Heart left ventricle (tissue), 16 donors: ENCODE measurements at regions not wholly inside any gene's neighbourhood (a gene's known extent, or its start where the extent isn't known, plus 50 kb on each side); places are given as distances from the start of the nearest gene placed in this dataset.

ENCODE experiments used
- ATAC-seq, 4 donors: fragments of 200-7000 bp; cut with Tn5 transposase; one replicate each; pipeline ENCODE4 v1.9.1; 2020 to 2022; ENCODE audit warnings: moderate library complexity in 4 of 4, mild to moderate bottlenecking in 3 of 4, moderate number of reproducible peaks in 1 of 4
- DNase-seq, 5 donors: peaks; one replicate each; pipeline ENCODE4 v3.0.0-alpha.2; 2020
- H3K27ac ChIP-seq, 12 donors: fragments of 200-600 bp; sonication (generic) in 4 of 12; one replicate each; pipeline versions ENCODE4 v1.5.0 to v1.8.0; 2016 to 2022; ENCODE audit warnings: mild to moderate bottlenecking in 2 of 12
- H3K27me3 ChIP-seq, 9 donors: fragments of 200-600 bp; sonication (generic) in 2 of 9; one replicate each; pipeline versions ENCODE4 v1.5.1 to v1.8.0; 2016 to 2022; ENCODE audit warnings: mild to moderate bottlenecking in 3 of 9
- H3K36me3 ChIP-seq, 9 donors: fragments of 200-600 bp; sonication (generic) in 2 of 9; one replicate each; pipeline versions ENCODE4 v1.5.0 to v1.8.0; 2018 to 2022; ENCODE audit warnings: mild to moderate bottlenecking in 2 of 9
- H3K4me1 ChIP-seq, 12 donors: fragments of 200-600 bp; sonication (generic) in 4 of 12; one replicate each; pipeline versions ENCODE4 v1.5.0 to v1.8.0; 2016 to 2022; ENCODE audit warnings: mild to moderate bottlenecking in 3 of 12
- H3K4me3 ChIP-seq, 12 donors: fragments of 200-600 bp; sonication (generic) in 4 of 12; one replicate each; pipeline versions ENCODE4 v1.5.0 to v1.8.0; 2017 to 2022; ENCODE audit warnings: mild to moderate bottlenecking in 9 of 12, moderate library complexity in 4 of 12
- H3K9me3 ChIP-seq, 12 donors: fragments of 200-600 bp; sonication (generic) in 4 of 12; one replicate each; pipeline versions ENCODE4 v1.5.0 to v1.8.0; 2016 to 2022; ENCODE audit warnings: mild to moderate bottlenecking in 1 of 12
- POLR2A ChIP-seq, 2 donors: fragments of 450-650 bp; IDR thresholded peaks; one replicate each; pipeline ENCODE4 v1.6.1; 2017; ENCODE audit warnings: antibody characterized with exemption in 2 of 2, mild to moderate bottlenecking in 2 of 2, moderate library complexity in 2 of 2
- WGBS, 4 donors: extraction: QIAGEN DNeasy Blood & Tissue Kit in 2 of 4; methylation state at CpG; one replicate each; pipeline versions ENCODE4 v1.1.5 to v1.1.7; 2013 to 2018; 5-methylcytosine and 5-hydroxymethylcytosine counted together
- intact Hi-C, 10 donors: fragments of 100-400 bp; cut with DNase I; formaldehyde crosslinking; loops; one replicate each; pipeline versions ENCODE4 v1.11.1 to v1.14.2; 2022
- TF ChIP-seq, protein P1 (sequence below), 12 donors: fragments of 200-600 bp; sonication (generic) in 4 of 12; IDR thresholded peaks; one replicate each; pipeline versions ENCODE4 v1.5.0 to v1.8.0; 2018 to 2022; ENCODE audit warnings: antibody characterized with exemption in 12 of 12, mild to moderate bottlenecking in 5 of 12
- donor health status: ischemic (EF 13 %, LVEDD 7.1; RV severe dilation, severe dysfunction).
- donor health status: healthy with polysubstance abuse.
- donor health status: DM: no; HTN: yes; CAD: no.
- donor health status: DM: no; HTN: no; CAD: no.
- donor health status: ischemic (EF 25% LVEDD 6.9; RV normal size, moderate dysfunction).
- donor health status: ischemic (EF 25% LVEDD 5.7; RV mildly dilated, moderate dysfunction).
- donor health status: healthy.
- donor health status: DM: yes; HTN: yes; CAD: no.
- donor health status: ischemic (EF 35%, LVEDD 5.7; RV mildly dilated, moderate dysfunction).
- donor health status: nonischemic (EF 11% LVEDD 7.7; RV severe dilation, severe dysfunction).
- donor health status: DM: yes; HTN: yes; CAD: no.
- donor health status: PGD.
- donor health status: ischemic (EF 29% LVEDD 5.4; RV normal size, mild dysfunction).
- donor health status: nonischemic (EF 23%, LVEDD 6.1; RV moderate dilation, normal function).

- intact Hi-C loops: no loop called here
- ATAC-seq: peak; percentile 20 to 90 (median 58)
- TF ChIP-seq, protein P1, sequence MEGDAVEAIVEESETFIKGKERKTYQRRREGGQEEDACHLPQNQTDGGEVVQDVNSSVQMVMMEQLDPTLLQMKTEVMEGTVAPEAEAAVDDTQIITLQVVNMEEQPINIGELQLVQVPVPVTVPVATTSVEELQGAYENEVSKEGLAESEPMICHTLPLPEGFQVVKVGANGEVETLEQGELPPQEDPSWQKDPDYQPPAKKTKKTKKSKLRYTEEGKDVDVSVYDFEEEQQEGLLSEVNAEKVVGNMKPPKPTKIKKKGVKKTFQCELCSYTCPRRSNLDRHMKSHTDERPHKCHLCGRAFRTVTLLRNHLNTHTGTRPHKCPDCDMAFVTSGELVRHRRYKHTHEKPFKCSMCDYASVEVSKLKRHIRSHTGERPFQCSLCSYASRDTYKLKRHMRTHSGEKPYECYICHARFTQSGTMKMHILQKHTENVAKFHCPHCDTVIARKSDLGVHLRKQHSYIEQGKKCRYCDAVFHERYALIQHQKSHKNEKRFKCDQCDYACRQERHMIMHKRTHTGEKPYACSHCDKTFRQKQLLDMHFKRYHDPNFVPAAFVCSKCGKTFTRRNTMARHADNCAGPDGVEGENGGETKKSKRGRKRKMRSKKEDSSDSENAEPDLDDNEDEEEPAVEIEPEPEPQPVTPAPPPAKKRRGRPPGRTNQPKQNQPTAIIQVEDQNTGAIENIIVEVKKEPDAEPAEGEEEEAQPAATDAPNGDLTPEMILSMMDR (IDR thresholded peaks at IDR 0.05): no peak
- TF ChIP-seq POLR2A (IDR thresholded peaks at IDR 0.05): no peak
Measured at GRCh38 chr3:22244761-22245521, 493.9 kb upstream of the ZNF385D start.

DNA sequence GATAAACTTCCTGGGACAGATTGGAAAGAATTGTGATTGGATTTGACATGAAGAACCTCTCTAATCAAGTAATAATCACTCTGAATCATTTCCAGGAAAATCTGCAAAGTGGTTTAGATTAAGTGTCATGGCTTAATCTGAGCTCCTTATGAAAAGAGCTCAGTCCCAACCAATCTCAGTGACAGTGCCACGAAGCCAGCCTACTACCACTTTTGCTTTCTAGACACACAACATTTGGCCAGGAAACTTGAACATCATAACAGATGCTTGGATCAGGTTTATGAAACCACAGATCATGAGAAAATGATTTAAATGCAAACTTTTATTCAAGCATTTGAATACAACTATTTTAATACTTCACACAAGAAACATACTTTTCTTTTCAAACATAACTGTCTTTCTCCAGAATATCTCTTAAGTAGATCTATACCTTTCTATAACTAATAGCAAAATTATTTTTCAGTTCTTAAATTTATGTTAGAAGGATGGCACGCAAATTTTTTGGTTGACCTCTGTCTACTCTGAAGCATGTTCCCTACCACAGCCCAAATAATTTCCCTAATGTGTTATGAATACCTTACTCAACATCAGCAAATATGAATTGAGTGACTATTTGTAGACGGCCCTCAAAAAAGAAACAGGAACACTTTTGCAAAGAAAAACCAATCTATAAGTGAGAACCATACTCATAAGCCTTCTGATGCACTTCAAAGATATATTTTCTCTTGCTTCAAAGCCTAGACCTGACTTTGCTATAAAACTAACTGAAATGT, 495.0 kb upstream of the ZNF385D start:
- Histone ChIP-seq H3K27me3 (peaks cover 0 to 5% (median 0%) of the 10 kb centered on the region in 9 donors), H3K36me3 (no peaks in the 10 kb centered on the region), H3K4me1 (no peaks in the 10 kb centered on the region), H3K4me3 (no peak overlapping the region), H3K27ac (no peak overlapping the region), H3K9me3 (no peaks in the 10 kb centered on the region)
- no peak for DNase-seq
- TF ChIP-seq, protein P1 (IDR thresholded peaks at IDR 0.05): no peak
- no peak for TF ChIP-seq POLR2A (IDR thresholded peaks at IDR 0.05)
- intact Hi-C loops: no loop called here
- 63 to 74% (median 67%) methylated on average over 3 of the region's 3 CpGs for WGBS, 4 donors
- ATAC-seq: no peak

More at GRCh38 chr3:22244761-22245521, 493.9 kb upstream of the ZNF385D start:
- Histone ChIP-seq H3K27ac (no peak overlapping the region), H3K36me3 (no peaks in the 10 kb centered on the region), H3K9me3 (no peaks in the 10 kb centered on the region), H3K27me3 (no peaks in the 10 kb centered on the region), H3K4me1 (no peaks in the 10 kb centered on the region), H3K4me3 (no peak overlapping the region)
- 76 to 82% (median 79%) methylated on average over 3 of the region's 3 CpGs for WGBS, 4 donors
- DNase-seq: peak in 2 of 5 donors; percentile 30 to 38

DNA sequence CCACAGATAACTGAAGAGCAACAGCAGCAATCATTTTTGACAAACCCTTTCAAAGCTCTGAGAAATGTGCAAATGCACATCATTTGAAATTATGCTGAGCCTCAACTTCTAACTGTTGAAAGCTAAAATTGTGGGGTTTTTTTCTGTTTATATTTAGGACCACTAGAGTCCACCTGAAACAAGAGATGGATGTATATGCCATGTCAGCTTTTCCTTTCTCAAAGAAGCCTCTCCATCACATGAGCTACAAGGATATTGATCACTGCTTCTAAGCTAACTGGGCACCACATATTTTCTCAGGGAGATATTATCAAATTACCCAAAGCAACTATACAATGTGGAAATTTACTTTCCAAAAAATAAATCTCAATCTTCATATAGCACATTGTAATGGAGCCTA, 498.6 kb upstream of the ZNF385D start:
- H3K4me1 ChIP-seq: no peaks in the 10 kb centered on the region
- ATAC-seq: no peak
- no peak overlapping the region for H3K27ac ChIP-seq
- H3K27me3 ChIP-seq: peaks cover 0 to 8% (median 0%) of the 10 kb centered on the region in 9 donors
- DNase-seq: no peak
- intact Hi-C loops: no loop called here
- TF ChIP-seq POLR2A (IDR thresholded peaks at IDR 0.05): no peak
- TF ChIP-seq, protein P1 (IDR thresholded peaks at IDR 0.05): no peak
- no peak overlapping the region for H3K4me3 ChIP-seq
- H3K36me3 ChIP-seq: no peaks in the 10 kb centered on the region
- no peaks in the 10 kb centered on the region for H3K9me3 ChIP-seq

- DNase-seq (no peak), ATAC-seq (no peak)
- Histone ChIP-seq H3K4me1 (no peaks in the 10 kb centered on the region), H3K4me3 (no peak overlapping the region), H3K36me3 (no peaks in the 10 kb centered on the region), H3K27ac (no peak overlapping the region), H3K9me3 (no peaks in the 10 kb centered on the region), H3K27me3 (no peaks in the 10 kb centered on the region)
- TF ChIP-seq POLR2A (IDR thresholded peaks at IDR 0.05): no peak
- TF ChIP-seq, protein P1 (IDR thresholded peaks at IDR 0.05): no peak
- WGBS, 4 donors: 44 to 60% (median 59%) methylated on average over 2 of the region's 2 CpGs
- intact Hi-C loops: no loop called here
Measured at GRCh38 chr3:22257252-22257651, 506.2 kb upstream of the ZNF385D start.
